Choroid plexus epithelial cell (primary cell): ENCODE measurements at regions not wholly inside any gene's neighbourhood (a gene's known extent, or its start where the extent isn't known, plus 50 kb on each side); places are given as distances from the start of the nearest gene placed in this dataset.
"Not testable (repeated sequence)": the region's sequence is repeated elsewhere in the genome, so short reads cannot be mapped to it uniquely, and the experiment has no call there.

ENCODE experiments used
- DNase-seq: peaks from one replicate; pipeline ENCODE4 v3.0.0-alpha.2; 2010; ENCODE audit warnings: low read depth
- H3K4me3 ChIP-seq: 2 replicates; pipeline ENCODE4 v1.5.1; 2011; ENCODE audit warnings: low read depth, mild to moderate bottlenecking, control low read depth, low read length, moderate library complexity

DNA sequence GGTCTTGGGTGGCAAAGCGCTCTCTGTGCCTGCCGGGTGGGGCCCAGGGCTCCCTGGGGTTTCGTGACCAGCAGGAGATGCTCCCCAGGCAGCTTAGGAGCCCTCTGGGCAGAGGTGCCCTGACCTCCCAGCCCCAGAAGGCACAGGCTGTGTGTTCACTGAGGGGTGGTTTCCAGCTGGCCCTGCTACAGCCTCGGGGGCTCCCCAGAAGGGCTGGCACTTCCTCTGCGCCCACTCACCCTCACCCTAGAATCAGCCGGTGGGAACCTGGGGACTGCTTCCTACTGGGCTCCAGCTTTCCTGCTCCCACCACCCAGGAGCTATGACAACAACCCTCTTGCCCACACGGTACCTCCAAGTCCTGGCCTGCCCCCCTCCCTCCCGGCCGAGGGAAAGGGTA, 4363.2 kb upstream of the TPTE start:
- not testable (repeated sequence) for H3K4me3 ChIP-seq, DNase-seq
